H9 (cell line): ENCODE measurements at regions not wholly inside any gene's neighbourhood (a gene's known extent, or its start where the extent isn't known, plus 50 kb on each side); places are given as distances from the start of the nearest gene placed in this dataset.

Experiments used
- DNase-seq: peaks from one replicate; pipeline ENCODE4 v3.0.0-alpha.2; 2017
- H2AFZ ChIP-seq: one replicate; pipeline ENCODE4 v1.6.1; 2013; ENCODE audit warnings: mild to moderate bottlenecking, low read length, control low read depth, moderate library complexity
- H2AK5ac ChIP-seq: 2 replicates; pipeline ENCODE4 v1.6.1; 2013; ENCODE audit warnings: low read length, control low read depth, mixed read lengths; ENCODE audit not compliant: insufficient read length
- H2BK120ac ChIP-seq: one replicate; pipeline ENCODE4 v1.6.1; 2013; ENCODE audit warnings: low read depth, mild to moderate bottlenecking, low read length, control low read depth, inconsistent platforms; ENCODE audit not compliant: poor library complexity, severe bottlenecking
- H2BK12ac ChIP-seq: 2 replicates; pipeline ENCODE4 v1.6.1; 2013; ENCODE audit warnings: low read length, control low read depth, mixed read lengths, low read depth; ENCODE audit not compliant: insufficient read length
- H2BK15ac ChIP-seq: 2 replicates; pipeline ENCODE4 v1.6.1; 2013; ENCODE audit warnings: low read depth, low read length, control low read depth
- H2BK20ac ChIP-seq: one replicate; pipeline ENCODE4 v1.6.1; 2013; ENCODE audit warnings: low read depth, mild to moderate bottlenecking, low read length, control low read depth, inconsistent platforms; ENCODE audit not compliant: poor library complexity, severe bottlenecking
- H2BK5ac ChIP-seq: 2 replicates; pipeline ENCODE4 v1.6.1; 2013; ENCODE audit warnings: low read length, control low read depth, mixed read lengths; ENCODE audit not compliant: insufficient read length
- H3K14ac ChIP-seq: 2 replicates; pipeline ENCODE4 v1.6.1; 2013; ENCODE audit warnings: low read length, control low read depth; ENCODE audit not compliant: insufficient read depth
- H3K18ac ChIP-seq: 2 replicates; pipeline ENCODE4 v1.6.1; 2013; ENCODE audit warnings: low read depth, mild to moderate bottlenecking, mixed read lengths, low read length, control low read depth; ENCODE audit not compliant: insufficient read length
- H3K23ac ChIP-seq: 2 replicates; pipeline ENCODE4 v1.6.1; 2013; ENCODE audit warnings: low read length, control low read depth, mixed read lengths, low read depth; ENCODE audit not compliant: insufficient read length
- H3K23me2 ChIP-seq: 2 replicates; pipeline ENCODE4 v1.6.1; 2013; ENCODE audit warnings: low read depth, mild to moderate bottlenecking, mixed read lengths, low read length, control low read depth; ENCODE audit not compliant: insufficient read length, poor library complexity, severe bottlenecking
- H3K27ac ChIP-seq: 2 replicates; pipeline ENCODE4 v1.5.1; 2013; ENCODE audit warnings: low read length, control low read depth, mixed read lengths, low read depth; ENCODE audit not compliant: insufficient read length
- H3K27me3 ChIP-seq: 2 replicates; pipeline ENCODE4 v1.6.1; 2013; ENCODE audit warnings: low read length, control low read depth, inconsistent platforms; ENCODE audit not compliant: insufficient read depth
- H3K4ac ChIP-seq: 2 replicates; pipeline ENCODE4 v1.6.1; 2013; ENCODE audit warnings: low read depth, mild to moderate bottlenecking, control low read depth, inconsistent platforms, low read length, moderate library complexity
- H3K4me1 ChIP-seq: 2 replicates; pipeline ENCODE4 v1.6.1; 2013; ENCODE audit warnings: low read length, control low read depth, inconsistent platforms; ENCODE audit not compliant: insufficient read depth
- H3K4me2 ChIP-seq: 2 replicates; pipeline ENCODE4 v1.6.1; 2013; ENCODE audit warnings: low read length, control low read depth, mixed read lengths; ENCODE audit not compliant: insufficient read length, insufficient read depth
- H3K56ac ChIP-seq: 2 replicates; pipeline ENCODE4 v1.6.1; 2013; ENCODE audit warnings: low read depth, mild to moderate bottlenecking, mixed read lengths, low read length, control low read depth; ENCODE audit not compliant: insufficient read length
- H3K79me1 ChIP-seq: 2 replicates; pipeline ENCODE4 v1.6.1; 2013; ENCODE audit warnings: low read depth, mild to moderate bottlenecking, moderate library complexity, low read length, control low read depth, inconsistent platforms; ENCODE audit not compliant: insufficient read depth, poor library complexity, severe bottlenecking
- H3K79me2 ChIP-seq: 2 replicates; pipeline ENCODE4 v1.6.1; 2013; ENCODE audit warnings: low read length, control low read depth, inconsistent platforms; ENCODE audit not compliant: insufficient read depth
- H3K9ac ChIP-seq: 2 replicates; pipeline ENCODE4 v1.6.1; 2013; ENCODE audit warnings: low read length, control low read depth, mixed read lengths; ENCODE audit not compliant: insufficient read length; ENCODE audit errors: extremely low read depth
- H3K9me3 ChIP-seq: one replicate; pipeline ENCODE4 v1.6.1; 2013; ENCODE audit warnings: low read depth, low read length, inconsistent platforms; ENCODE audit not compliant: control insufficient read depth
- H3T11ph ChIP-seq: one replicate; pipeline ENCODE4 v1.6.1; 2013; ENCODE audit warnings: mild to moderate bottlenecking, low read length, control low read depth, inconsistent platforms
- H4K20me1 ChIP-seq: one replicate; pipeline ENCODE4 v1.6.1; 2013; ENCODE audit not compliant: control insufficient read depth, insufficient read length, insufficient read depth
- H4K5ac ChIP-seq: 2 replicates; pipeline ENCODE4 v1.6.1; 2013; ENCODE audit warnings: low read depth, mild to moderate bottlenecking, mixed read lengths, low read length, control low read depth; ENCODE audit not compliant: insufficient read length
- H4K8ac ChIP-seq: replicated peaks from 2 replicates; pipeline ENCODE4 v1.6.1; 2013; ENCODE audit warnings: low read length, control low read depth, mixed read lengths, low read depth; ENCODE audit not compliant: insufficient read length
- H4K91ac ChIP-seq: 2 replicates; pipeline ENCODE4 v1.6.1; 2013; ENCODE audit warnings: low read depth, mild to moderate bottlenecking, moderate library complexity, mixed read lengths, low read length, control low read depth; ENCODE audit not compliant: insufficient read length
- H3K27ac Mint-ChIP-seq, 3 experiments: 2 replicates in 2 of 3; 3 replicates in 1 of 3; pipeline ENCODE4 v1.8.0; 2020 to 2021; ENCODE audit warnings: mixed read lengths in 3 of 3, mild to moderate bottlenecking in 1 of 3, moderate library complexity in 1 of 3
- H3K27me3 Mint-ChIP-seq: 2 replicates; pipeline ENCODE4 v1.8.0; 2021; ENCODE audit warnings: low read depth, mild to moderate bottlenecking, moderate library complexity, mixed read lengths
- H3K36me3 Mint-ChIP-seq, 3 experiments: 2 replicates in 2 of 3; 3 replicates in 1 of 3; pipeline ENCODE4 v1.8.0; 2020 to 2021; ENCODE audit warnings: low read depth in 3 of 3, mixed read lengths in 3 of 3; ENCODE audit not compliant: insufficient read depth in 1 of 3
- H3K4me1 Mint-ChIP-seq, 2 experiments: 2 replicates each; pipeline ENCODE4 v1.8.0; 2020; ENCODE audit warnings: mixed read lengths in 2 of 2
- H3K4me3 Mint-ChIP-seq, 2 experiments: 2 replicates in 1 of 2; 3 replicates in 1 of 2; pipeline ENCODE4 v1.8.0; 2020 to 2021; ENCODE audit warnings: mild to moderate bottlenecking in 2 of 2, mixed read lengths in 2 of 2, moderate library complexity in 1 of 2
- H3K9me3 Mint-ChIP-seq, 2 experiments: 2 replicates in 1 of 2; 3 replicates in 1 of 2; pipeline ENCODE4 v1.8.0; 2020; ENCODE audit warnings: mild to moderate bottlenecking in 2 of 2, mixed read lengths in 2 of 2, moderate library complexity in 1 of 2
- CTCF ChIP-seq: fragments of 200-600 bp; sonication (generic); conservative IDR thresholded peaks from 3 replicates; pipeline ENCODE4 v1.8.0; 2021; ENCODE audit warnings: antibody characterized with exemption, mild to moderate bottlenecking
- WGBS: extraction: QIAGEN DNeasy Blood & Tissue Kit; methylation state at CpG from one replicate; pipeline ENCODE4 v1.1.7; 2013; ENCODE audit warnings: missing lambda C conversion rate, low lambda C conversion rate, mixed read lengths; ENCODE audit not compliant: insufficient read length; ENCODE audit errors: extremely low coverage; 5-methylcytosine and 5-hydroxymethylcytosine counted together

GRCh38 chr5:142542078-142542477 lies 143.8 kb downstream of the FGF1 start:
- no peak overlapping the region for H3K23ac ChIP-seq
- no peak overlapping the region for H2BK15ac ChIP-seq
- no peak overlapping the region for H3T11ph ChIP-seq
- H2AFZ ChIP-seq, result no peak overlapping the region
- H3K9ac ChIP-seq, result no peak overlapping the region
- H3K9me3 ChIP-seq, result no peaks in the 10 kb centered on the region
- no peaks in the 10 kb centered on the region for H3K79me1 ChIP-seq
- H4K5ac ChIP-seq, result no peak overlapping the region
- H3K56ac ChIP-seq, result no peak overlapping the region
- no peaks in the 10 kb centered on the region for H3K27me3 ChIP-seq
- H2AK5ac ChIP-seq, result no peak overlapping the region
- no peak overlapping the region for H2BK120ac ChIP-seq
- H3K4me2 ChIP-seq, result no peak overlapping the region
- no peak overlapping the region for H4K91ac ChIP-seq
- no peaks in the 10 kb centered on the region for H3K9me3 Mint-ChIP-seq
- H3K14ac ChIP-seq, result no peak overlapping the region
- H3K23me2 ChIP-seq, result no peaks in the 10 kb centered on the region
- no peak overlapping the region for H4K8ac ChIP-seq
- no peaks in the 10 kb centered on the region for H3K36me3 Mint-ChIP-seq
- H3K79me2 ChIP-seq, result no peaks in the 10 kb centered on the region
- TF ChIP-seq CTCF, result no peak
- H3K4me1 ChIP-seq, result peaks cover 2% of the 10 kb centered on the region; the same call in 1 of the 2 replicates
- H3K4me1 Mint-ChIP-seq, result peaks cover 19 to 22% of the 10 kb centered on the region in 2 experiments
- no peak overlapping the region for H2BK12ac ChIP-seq
- no peak overlapping the region for H3K4ac ChIP-seq
- H3K4me3 Mint-ChIP-seq, result no peak overlapping the region
- H3K27ac ChIP-seq, result no peak overlapping the region
- no peaks in the 10 kb centered on the region for H3K27me3 Mint-ChIP-seq
- no peaks in the 10 kb centered on the region for H4K20me1 ChIP-seq
- H3K18ac ChIP-seq, result no peak overlapping the region
- H2BK20ac ChIP-seq, result no peak overlapping the region
- no CpG with 5 or more reads among the region's 7 CpGs for WGBS
- no peak for DNase-seq
- peak overlapping the region in 1 of 3 experiments; percentile 24; a peak in 1 of 7 replicates for H3K27ac Mint-ChIP-seq
- no peak overlapping the region for H2BK5ac ChIP-seq
